Liver (tissue), 8 donors: ENCODE measurements at regions not wholly inside any gene's neighbourhood (a gene's known extent, or its start where the extent isn't known, plus 50 kb on each side); places are given as distances from the start of the nearest gene placed in this dataset.

Experiments
- DNase-seq: peaks from one replicate; pipeline ENCODE4 v3.0.0-alpha.2; 2017; ENCODE audit warnings: low spot score
- H3K27ac ChIP-seq, 2 donors: one replicate each; pipeline ENCODE4 v1.7.0; 2013; ENCODE audit warnings: inconsistent platforms in 2 of 2, low read length in 2 of 2, control low read depth in 1 of 2, low read depth in 1 of 2, mild to moderate bottlenecking in 1 of 2
- H3K27me3 ChIP-seq, 4 donors: one replicate each; pipeline versions ENCODE4 v1.6.1 to v1.7.0; 2013; ENCODE audit warnings: low read length in 3 of 4, inconsistent platforms in 1 of 4, mild to moderate bottlenecking in 1 of 4, moderate library complexity in 1 of 4; ENCODE audit not compliant: control insufficient read depth in 4 of 4, insufficient read depth in 4 of 4
- H3K36me3 ChIP-seq, 4 donors: one replicate each; pipeline versions ENCODE4 v1.6.1 to v1.7.0; 2013; ENCODE audit warnings: low read length in 3 of 4, mild to moderate bottlenecking in 3 of 4, low read depth in 1 of 4, moderate library complexity in 1 of 4; ENCODE audit not compliant: control insufficient read depth in 4 of 4, insufficient read depth in 3 of 4
- H3K4me1 ChIP-seq, 4 donors: one replicate each; pipeline versions ENCODE4 v1.6.1 to v1.7.0; 2013; ENCODE audit warnings: low read length in 3 of 4, mild to moderate bottlenecking in 3 of 4, moderate library complexity in 1 of 4; ENCODE audit not compliant: control insufficient read depth in 4 of 4, insufficient read depth in 4 of 4
- H3K4me3 ChIP-seq, 3 donors: one replicate each; pipeline versions ENCODE4 v1.6.1 to v1.7.0; 2013; ENCODE audit warnings: low read length in 3 of 3, control low read depth in 1 of 3, low read depth in 1 of 3, mild to moderate bottlenecking in 1 of 3
- H3K9ac ChIP-seq, 2 donors: one replicate each; pipeline ENCODE4 v1.7.0; 2013; ENCODE audit warnings: low read length in 2 of 2, mild to moderate bottlenecking in 2 of 2, moderate library complexity in 2 of 2, control low read depth in 1 of 2, low read depth in 1 of 2
- H3K9me3 ChIP-seq, 4 donors: one replicate each; pipeline versions ENCODE4 v1.6.1 to v1.7.0; 2013; ENCODE audit warnings: low read length in 3 of 4; ENCODE audit not compliant: control insufficient read depth in 4 of 4
- ATF3 ChIP-seq: IDR thresholded peaks from 2 replicates; pipeline ENCODE4 v1.6.1; 2016; ENCODE audit warnings: antibody characterized with exemption
- CTCF ChIP-seq: fragments of 150-350 bp; IDR thresholded peaks from 2 replicates; pipeline ENCODE4 v1.5.1; 2017; ENCODE audit warnings: improper control_type of control experiment, low read depth, low read length; ENCODE audit not compliant: missing input control
- EGR1 ChIP-seq, 2 donors: IDR thresholded peaks; 2 replicates each; pipeline ENCODE4 v1.6.1; 2016 to 2018; ENCODE audit warnings: antibody characterized with exemption in 2 of 2, low read depth in 2 of 2
- FOXA1 ChIP-seq: IDR thresholded peaks from 2 replicates; pipeline ENCODE4 v1.6.1; 2016; ENCODE audit warnings: antibody characterized with exemption
- FOXA2 ChIP-seq: IDR thresholded peaks from 2 replicates; pipeline ENCODE4 v1.6.1; 2016; ENCODE audit warnings: antibody characterized with exemption
- GABPA ChIP-seq, 2 donors: IDR thresholded peaks in 1 of 2; conservative IDR thresholded peaks in 1 of 2; 2 replicates each; pipeline ENCODE4 v1.6.1; 2016; ENCODE audit warnings: antibody characterized with exemption in 2 of 2, mild to moderate bottlenecking in 1 of 2, moderate library complexity in 1 of 2
- HNF4A ChIP-seq, 2 donors: conservative IDR thresholded peaks; 2 replicates each; pipeline ENCODE4 v1.6.1; 2016; ENCODE audit warnings: antibody characterized with exemption in 2 of 2, mild to moderate bottlenecking in 2 of 2
- HNF4G ChIP-seq: IDR thresholded peaks from 2 replicates; pipeline ENCODE4 v1.6.1; 2016; ENCODE audit warnings: antibody characterized with exemption
- JUND ChIP-seq, 2 donors: IDR thresholded peaks; 2 replicates each; pipeline ENCODE4 v1.6.1; 2016; ENCODE audit warnings: antibody characterized with exemption in 2 of 2
- MAX ChIP-seq: IDR thresholded peaks from 2 replicates; pipeline ENCODE4 v1.6.1; 2016; ENCODE audit warnings: antibody characterized with exemption
- NR2F2 ChIP-seq: IDR thresholded peaks from 2 replicates; pipeline ENCODE4 v1.6.1; 2016; ENCODE audit warnings: antibody characterized with exemption
- RAD21 ChIP-seq, 2 donors: IDR thresholded peaks; 2 replicates each; pipeline ENCODE4 v1.6.1; 2016; ENCODE audit warnings: antibody characterized with exemption in 2 of 2, mild to moderate bottlenecking in 2 of 2
- REST ChIP-seq: IDR thresholded peaks from 2 replicates; pipeline ENCODE4 v1.6.1; 2016; ENCODE audit warnings: antibody characterized with exemption, mild to moderate bottlenecking
- RXRA ChIP-seq, 2 donors: IDR thresholded peaks; 2 replicates each; pipeline ENCODE4 v1.6.1; 2017 to 2018; ENCODE audit warnings: antibody characterized with exemption in 2 of 2, mild to moderate bottlenecking in 1 of 2
- SP1 ChIP-seq: IDR thresholded peaks from 2 replicates; pipeline ENCODE4 v1.6.1; 2018; ENCODE audit warnings: antibody characterized with exemption, mild to moderate bottlenecking
- TAF1 ChIP-seq: conservative IDR thresholded peaks from 2 replicates; pipeline ENCODE4 v1.6.1; 2016; ENCODE audit warnings: antibody characterized with exemption, mild to moderate bottlenecking
- YY1 ChIP-seq: IDR thresholded peaks from 2 replicates; pipeline ENCODE4 v1.6.1; 2016; ENCODE audit warnings: antibody characterized with exemption, mild to moderate bottlenecking
- ZBTB33 ChIP-seq: IDR thresholded peaks from 2 replicates; pipeline ENCODE4 v1.6.1; 2016; ENCODE audit warnings: antibody characterized with exemption
- WGBS: extraction: QIAGEN DNeasy Blood & Tissue Kit; methylation state at CpG from one replicate; pipeline ENCODE4 v1.1.7; 2013; 5-methylcytosine and 5-hydroxymethylcytosine counted together
- donor health status: healthy.
- donor health status: healthy.
- donor health status: healthy.
- donor health status: healthy.
- donor health status: healthy.

- TF ChIP-seq ZBTB33 (no peak), JUND (IDR thresholded peaks at IDR 0.05) (no peak), YY1 (no peak), CTCF (no peak), RXRA (IDR thresholded peaks at IDR 0.05) (no peak), HNF4A (conservative IDR thresholded peaks at IDR 0.05) (no peak), TAF1 (no peak), HNF4G (no peak), GABPA (IDR thresholded peaks at IDR 0.05 in 1 of 2, conservative IDR thresholded peaks at IDR 0.05 in 1 of 2) (no peak), NR2F2 (no peak), REST (no peak), SP1 (no peak), FOXA2 (no peak), MAX (no peak), RAD21 (IDR thresholded peaks at IDR 0.05) (no peak), ATF3 (no peak), EGR1 (IDR thresholded peaks at IDR 0.05; ENCODE audit: low read depth in 2 of 2) (no peak), FOXA1 (no peak)
Observed at GRCh38 chr20:60687213-60687612, 564.8 kb upstream of the CDH4 start.

More at GRCh38 chr20:60687213-60687612, 564.8 kb upstream of the CDH4 start:
- DNase-seq = no peak
- H3K27me3 ChIP-seq = peaks cover 0 to 2% (median 1%) of the 10 kb centered on the region in 4 donors
- no peak overlapping the region for H3K27ac ChIP-seq
- no peak overlapping the region for H3K9ac ChIP-seq
- WGBS = 76% methylated on average over 8 of the region's 8 CpGs
- H3K4me3 ChIP-seq = no peak overlapping the region
- H3K9me3 ChIP-seq = no peaks in the 10 kb centered on the region
- H3K4me1 ChIP-seq = no peaks in the 10 kb centered on the region
- no peaks in the 10 kb centered on the region for H3K36me3 ChIP-seq
